ENCODE measurements at regions not wholly inside any gene's neighbourhood (a gene's known extent, or its start where the extent isn't known, plus 50 kb on each side); places are given as distances from the start of the nearest gene placed in this dataset.
A peak's percentile ranks its signal among the peaks of the same experiment; 100 is the strongest.
"Not testable (repeated sequence)": the region's sequence is repeated elsewhere in the genome, so short reads cannot be mapped to it uniquely, and the experiment has no call there.

DNA sequence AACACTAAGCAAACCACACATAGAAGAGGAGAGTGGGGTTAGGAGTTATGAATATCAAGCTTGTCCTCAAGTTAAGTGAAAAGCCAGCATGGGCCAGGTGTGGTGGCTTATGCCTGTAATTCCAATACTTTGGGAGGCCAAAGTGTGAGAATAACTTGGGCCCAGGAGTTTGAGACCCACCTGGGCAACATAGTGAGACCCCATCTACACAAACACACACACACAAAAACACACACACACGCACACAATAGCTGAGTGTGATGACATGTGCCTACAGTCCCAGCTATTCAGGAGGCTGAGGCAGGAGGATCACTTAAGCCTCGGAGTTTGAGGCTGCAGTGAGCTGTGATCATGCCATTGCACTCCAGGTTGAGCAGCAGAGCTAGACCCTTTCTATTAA, 69.7 kb downstream of the PPIAL4G start:
- H3K9me3 ChIP-seq (ENCODE audit: control extremely low read depth in 1 of 5, control insufficient read depth in 4 of 5, insufficient read depth in 2 of 5, low read depth in 1 of 5, low read length in 4 of 5); H3K4me1 ChIP-seq (ENCODE audit: control extremely low read depth in 1 of 4, control insufficient read depth in 4 of 4, insufficient read depth in 4 of 4, low read length in 3 of 4); H3K4me3 ChIP-seq (ENCODE audit: control insufficient read depth in 1 of 7, extremely low read depth in 1 of 7, insufficient read depth in 4 of 7, low read depth in 2 of 7, low read length in 6 of 7); H3K27ac ChIP-seq (ENCODE audit: insufficient read depth in 1 of 2, low read depth in 1 of 2, low read length in 2 of 2, poor library complexity in 1 of 2, severe bottlenecking in 2 of 2); CTCF ChIA-PET; DNase-seq; POLR2A ChIA-PET; H3K27me3 ChIP-seq (replicated peaks in 2 of 5; ENCODE audit: control insufficient read depth in 4 of 5, insufficient read depth in 5 of 5, low read length in 4 of 5); H3K36me3 ChIP-seq (ENCODE audit: control insufficient read depth in 4 of 4, insufficient read depth in 4 of 4, low read length in 3 of 4): not testable (repeated sequence)
- no CpG with 5 or more reads among the region's 2 CpGs for WGBS (ENCODE audit: insufficient coverage)

- H3K9me3 ChIP-seq (ENCODE audit: control extremely low read depth in 1 of 5, control insufficient read depth in 4 of 5, insufficient read depth in 2 of 5, low read depth in 1 of 5, low read length in 4 of 5); H3K27me3 ChIP-seq (replicated peaks in 2 of 5; ENCODE audit: control insufficient read depth in 4 of 5, insufficient read depth in 5 of 5, low read length in 4 of 5); POLR2A ChIA-PET; H3K27ac ChIP-seq (ENCODE audit: insufficient read depth in 1 of 2, low read depth in 1 of 2, low read length in 2 of 2, poor library complexity in 1 of 2, severe bottlenecking in 2 of 2); H3K36me3 ChIP-seq (ENCODE audit: control insufficient read depth in 4 of 4, insufficient read depth in 4 of 4, low read length in 3 of 4); DNase-seq; H3K4me3 ChIP-seq (ENCODE audit: control insufficient read depth in 1 of 7, extremely low read depth in 1 of 7, insufficient read depth in 4 of 7, low read depth in 2 of 7, low read length in 6 of 7); CTCF ChIA-PET: not testable (repeated sequence)
- peaks cover 0 to 11% (median 4%) of the 10 kb centered on the region in 4 experiments for H3K4me1 ChIP-seq (ENCODE audit: control extremely low read depth in 1 of 4, control insufficient read depth in 4 of 4, insufficient read depth in 4 of 4, low read length in 3 of 4)
- over 99% methylated on average over 18 of the region's 30 CpGs for WGBS (ENCODE audit: insufficient coverage)
These were observed 78.1 kb downstream of the PPIAL4G start for GRCh38 chr1:148404786-148405568.

DNA sequence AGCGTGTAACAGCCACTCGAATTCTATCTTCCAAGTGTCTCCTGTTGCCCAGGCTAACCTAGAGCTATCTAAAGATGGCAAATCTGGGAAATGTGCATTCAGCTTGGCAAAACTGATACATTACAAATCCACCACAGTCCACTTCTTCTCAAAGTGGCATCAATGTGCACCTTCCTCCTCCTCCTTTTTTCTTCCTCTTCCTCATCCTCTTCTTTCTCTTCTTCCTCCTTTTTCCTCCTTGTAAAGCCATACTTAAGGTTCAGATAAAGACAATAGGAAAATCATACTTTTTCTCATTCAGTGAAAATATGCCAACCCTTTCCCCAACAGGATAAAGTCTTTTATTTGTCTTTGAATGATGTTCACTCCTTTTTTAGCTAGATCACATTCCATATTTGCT, 79.2 kb downstream of the PPIAL4G start:
- WGBS (ENCODE audit: insufficient coverage): no CpG with 5 or more reads among the region's 2 CpGs

DNA sequence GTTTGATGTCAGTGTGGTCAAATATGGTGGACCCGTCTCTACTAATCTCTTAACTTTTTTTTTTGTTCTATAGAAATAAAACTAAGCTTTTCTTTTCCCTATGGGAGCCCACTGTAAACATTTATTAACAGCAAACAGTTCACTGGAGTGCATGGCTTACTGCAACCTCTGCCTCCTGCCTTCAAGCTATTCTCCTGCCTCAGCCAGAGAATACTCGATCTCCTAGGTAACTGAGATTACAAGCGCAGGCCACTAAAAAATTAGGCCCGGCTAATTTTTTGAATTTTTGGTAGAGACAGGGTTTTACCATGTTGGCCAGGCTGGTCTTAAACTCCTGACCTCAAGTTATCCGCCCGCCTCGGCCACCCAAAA, 80.0 kb downstream of the PPIAL4G start:
- H3K27me3 ChIP-seq (replicated peaks in 2 of 5; ENCODE audit: control insufficient read depth in 4 of 5, insufficient read depth in 5 of 5, low read length in 4 of 5); DNase-seq; H3K9me3 ChIP-seq (ENCODE audit: control extremely low read depth in 1 of 5, control insufficient read depth in 4 of 5, insufficient read depth in 2 of 5, low read depth in 1 of 5, low read length in 4 of 5); H3K36me3 ChIP-seq (ENCODE audit: control insufficient read depth in 4 of 4, insufficient read depth in 4 of 4, low read length in 3 of 4); CTCF ChIA-PET: not testable (repeated sequence)
- Histone ChIP-seq H3K4me3 (ENCODE audit: control insufficient read depth in 1 of 7, extremely low read depth in 1 of 7, insufficient read depth in 4 of 7, low read depth in 2 of 7, low read length in 6 of 7) (peak overlapping the region in 6 of 7 experiments; percentile 73 to 85 (median 77)), H3K27ac (ENCODE audit: insufficient read depth in 1 of 2, low read depth in 1 of 2, low read length in 2 of 2, poor library complexity in 1 of 2, severe bottlenecking in 2 of 2) (peak overlapping the region; percentile 89 to 92), H3K4me1 (ENCODE audit: control extremely low read depth in 1 of 4, control insufficient read depth in 4 of 4, insufficient read depth in 4 of 4, low read length in 3 of 4) (peaks cover 0 to 11% (median 4%) of the 10 kb centered on the region in 4 experiments)
- POLR2A ChIA-PET: interaction anchor here (0.8 to 1.0 kb wide), 3 partner anchors 14 to 120 kb away, joined by 3 to 4 read pairs (median 3); no protein-coding TSS in a partner anchor
- no CpG with 5 or more reads among the region's 7 CpGs for WGBS (ENCODE audit: insufficient coverage)

More for the DNA sequence above, 79.2 kb downstream of the PPIAL4G start:
- H3K9me3 ChIP-seq (ENCODE audit: control extremely low read depth in 1 of 5, control insufficient read depth in 4 of 5, insufficient read depth in 2 of 5, low read depth in 1 of 5, low read length in 4 of 5); H3K27me3 ChIP-seq (replicated peaks in 2 of 5; ENCODE audit: control insufficient read depth in 4 of 5, insufficient read depth in 5 of 5, low read length in 4 of 5); POLR2A ChIA-PET; H3K4me3 ChIP-seq (ENCODE audit: control insufficient read depth in 1 of 7, extremely low read depth in 1 of 7, insufficient read depth in 4 of 7, low read depth in 2 of 7, low read length in 6 of 7); DNase-seq; CTCF ChIA-PET; H3K36me3 ChIP-seq (ENCODE audit: control insufficient read depth in 4 of 4, insufficient read depth in 4 of 4, low read length in 3 of 4); H3K27ac ChIP-seq (ENCODE audit: insufficient read depth in 1 of 2, low read depth in 1 of 2, low read length in 2 of 2, poor library complexity in 1 of 2, severe bottlenecking in 2 of 2): not testable (repeated sequence)
- peaks cover 0 to 11% (median 4%) of the 10 kb centered on the region in 4 experiments for H3K4me1 ChIP-seq (ENCODE audit: control extremely low read depth in 1 of 4, control insufficient read depth in 4 of 4, insufficient read depth in 4 of 4, low read length in 3 of 4)

- WGBS (ENCODE audit: insufficient coverage): under 1% methylated on average over 24 of the region's 45 CpGs
- POLR2A ChIA-PET: interaction anchor here (0.8 to 1.0 kb wide), 3 partner anchors 14 to 121 kb away, joined by 3 to 4 read pairs (median 3); no protein-coding TSS in a partner anchor
- H3K9me3 ChIP-seq (ENCODE audit: control extremely low read depth in 1 of 5, control insufficient read depth in 4 of 5, insufficient read depth in 2 of 5, low read depth in 1 of 5, low read length in 4 of 5); H3K27me3 ChIP-seq (replicated peaks in 2 of 5; ENCODE audit: control insufficient read depth in 4 of 5, insufficient read depth in 5 of 5, low read length in 4 of 5); H3K36me3 ChIP-seq (ENCODE audit: control insufficient read depth in 4 of 4, insufficient read depth in 4 of 4, low read length in 3 of 4); CTCF ChIA-PET: not testable (repeated sequence)
- Histone ChIP-seq H3K4me3 (ENCODE audit: control insufficient read depth in 1 of 7, extremely low read depth in 1 of 7, insufficient read depth in 4 of 7, low read depth in 2 of 7, low read length in 6 of 7) (peak overlapping the region; percentile 45 to 85 (median 76)), H3K4me1 (ENCODE audit: control extremely low read depth in 1 of 4, control insufficient read depth in 4 of 4, insufficient read depth in 4 of 4, low read length in 3 of 4) (peaks cover 0 to 11% (median 5%) of the 10 kb centered on the region in 4 experiments), H3K27ac (ENCODE audit: insufficient read depth in 1 of 2, low read depth in 1 of 2, low read length in 2 of 2, poor library complexity in 1 of 2, severe bottlenecking in 2 of 2) (peak overlapping the region; percentile 89 to 92)
- peak; percentile 86 to 92 (median 89) for DNase-seq
These were observed 80.7 kb downstream of the PPIAL4G start for GRCh38 chr1:148402152-148403084.

DNA sequence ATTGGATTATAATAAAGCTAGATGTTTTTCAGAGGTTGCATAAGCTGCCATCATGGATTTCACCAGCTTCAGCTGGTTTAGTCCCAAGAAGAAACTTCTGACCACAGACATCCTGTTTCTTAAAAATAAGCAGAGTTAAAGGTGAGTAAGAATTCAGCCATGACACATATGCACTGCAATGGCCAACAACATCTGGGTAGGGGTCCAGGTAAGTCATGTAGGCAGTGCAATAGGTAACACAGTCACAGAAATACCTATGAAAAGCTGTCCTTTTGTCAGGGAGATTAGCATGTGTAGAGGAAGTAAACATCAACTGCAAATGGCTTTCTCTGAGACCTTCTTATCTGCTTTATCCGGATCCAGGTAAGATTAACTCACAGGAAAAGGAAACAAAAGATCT, 85.6 kb downstream of the PPIAL4G start:
- H3K4me1 ChIP-seq (ENCODE audit: control extremely low read depth in 1 of 4, control insufficient read depth in 4 of 4, insufficient read depth in 4 of 4, low read length in 3 of 4); H3K4me3 ChIP-seq (ENCODE audit: control insufficient read depth in 1 of 7, extremely low read depth in 1 of 7, insufficient read depth in 4 of 7, low read depth in 2 of 7, low read length in 6 of 7); H3K36me3 ChIP-seq (ENCODE audit: control insufficient read depth in 4 of 4, insufficient read depth in 4 of 4, low read length in 3 of 4); H3K9me3 ChIP-seq (ENCODE audit: control extremely low read depth in 1 of 5, control insufficient read depth in 4 of 5, insufficient read depth in 2 of 5, low read depth in 1 of 5, low read length in 4 of 5); H3K27ac ChIP-seq (ENCODE audit: insufficient read depth in 1 of 2, low read depth in 1 of 2, low read length in 2 of 2, poor library complexity in 1 of 2, severe bottlenecking in 2 of 2); H3K27me3 ChIP-seq (replicated peaks in 2 of 5; ENCODE audit: control insufficient read depth in 4 of 5, insufficient read depth in 5 of 5, low read length in 4 of 5); POLR2A ChIA-PET; CTCF ChIA-PET: not testable (repeated sequence)
- DNase-seq: peak in 1 of 3 donors; percentile 39
- no CpG with 5 or more reads among the region's 1 CpG for WGBS (ENCODE audit: insufficient coverage)

- H3K27me3 ChIP-seq (replicated peaks in 2 of 5; ENCODE audit: control insufficient read depth in 4 of 5, insufficient read depth in 5 of 5, low read length in 4 of 5); DNase-seq; POLR2A ChIA-PET; CTCF ChIA-PET; H3K9me3 ChIP-seq (ENCODE audit: control extremely low read depth in 1 of 5, control insufficient read depth in 4 of 5, insufficient read depth in 2 of 5, low read depth in 1 of 5, low read length in 4 of 5); H3K4me3 ChIP-seq (ENCODE audit: control insufficient read depth in 1 of 7, extremely low read depth in 1 of 7, insufficient read depth in 4 of 7, low read depth in 2 of 7, low read length in 6 of 7); H3K36me3 ChIP-seq (ENCODE audit: control insufficient read depth in 4 of 4, insufficient read depth in 4 of 4, low read length in 3 of 4); H3K27ac ChIP-seq (ENCODE audit: insufficient read depth in 1 of 2, low read depth in 1 of 2, low read length in 2 of 2, poor library complexity in 1 of 2, severe bottlenecking in 2 of 2): not testable (repeated sequence)
- WGBS (ENCODE audit: insufficient coverage): no CpG with 5 or more reads among the region's 2 CpGs
- peaks cover 0 to 13% (median 3%) of the 10 kb centered on the region in 4 experiments for H3K4me1 ChIP-seq (ENCODE audit: control extremely low read depth in 1 of 4, control insufficient read depth in 4 of 4, insufficient read depth in 4 of 4, low read length in 3 of 4)
These were observed 90.6 kb downstream of the PPIAL4G start for GRCh38 chr1:148392505-148392904.

Data from common myeloid progenitor, CD34-positive (primary cell).